ENCODE measurements at regions not wholly inside any gene's neighbourhood (a gene's known extent, or its start where the extent isn't known, plus 50 kb on each side); places are given as distances from the start of the nearest gene placed in this dataset.

GRCh38 chr12:73372856-73373255, 1100.7 kb downstream of the TRHDE start:
- Mint-ChIP-seq H3K36me3 (no peaks in the 10 kb centered on the region), H3K9me3 (peaks cover 0 to 7% (median 4%) of the 10 kb centered on the region in 7 donors), H3K27me3 (no peaks in the 10 kb centered on the region), H3K4me1 (no peaks in the 10 kb centered on the region), H3K27ac (no peak overlapping the region), H3K4me3 (no peak overlapping the region)
- DNase-seq = no peak
- no peak for ATAC-seq (ENCODE audit: low read depth in 2 of 2)

GRCh38 chr12:73374360-73374759, 1102.2 kb downstream of the TRHDE start:
- Mint-ChIP-seq H3K4me1 (no peaks in the 10 kb centered on the region), H3K4me3 (no peak overlapping the region), H3K27ac (no peak overlapping the region), H3K36me3 (no peaks in the 10 kb centered on the region), H3K27me3 (no peaks in the 10 kb centered on the region), H3K9me3 (peaks cover 0 to 10% (median 4%) of the 10 kb centered on the region in 7 donors)
- no peak for DNase-seq
- no peak for ATAC-seq (ENCODE audit: low read depth in 2 of 2)

- H3K4me3 Mint-ChIP-seq = no peak overlapping the region
- H3K27me3 Mint-ChIP-seq = no peaks in the 10 kb centered on the region
These were observed 1111.5 kb downstream of the TRHDE start for GRCh38 chr12:73383584-73384222.

GRCh38 chr12:73384592-73384991, 1112.4 kb downstream of the TRHDE start:
- no peak for DNase-seq
- ATAC-seq (ENCODE audit: low read depth in 2 of 2) = no peak
- Mint-ChIP-seq H3K4me1 (no peaks in the 10 kb centered on the region), H3K4me3 (no peak overlapping the region), H3K36me3 (no peaks in the 10 kb centered on the region), H3K9me3 (peaks cover 0 to 18% (median 3%) of the 10 kb centered on the region in 7 donors), H3K27ac (no peak overlapping the region), H3K27me3 (no peaks in the 10 kb centered on the region)

More at GRCh38 chr12:73383584-73384222, 1111.5 kb downstream of the TRHDE start:
- Mint-ChIP-seq H3K36me3 (no peaks in the 10 kb centered on the region), H3K9me3 (peaks cover 0 to 20% (median 3%) of the 10 kb centered on the region in 7 donors), H3K4me1 (no peaks in the 10 kb centered on the region), H3K27ac (no peak overlapping the region)
- no peak for DNase-seq
- ATAC-seq (ENCODE audit: low read depth in 2 of 2) = no peak

GRCh38 chr12:73390261-73390660, 1118.1 kb downstream of the TRHDE start:
- Mint-ChIP-seq H3K27ac (peak overlapping the region in 1 of 6 donors; percentile 34), H3K4me3 (no peak overlapping the region), H3K36me3 (no peaks in the 10 kb centered on the region), H3K9me3 (peaks cover 0 to 10% (median 4%) of the 10 kb centered on the region in 7 donors), H3K27me3 (no peaks in the 10 kb centered on the region), H3K4me1 (no peaks in the 10 kb centered on the region)
- ATAC-seq (ENCODE audit: low read depth in 2 of 2) = no peak
- no peak for DNase-seq

- H3K4me1 Mint-ChIP-seq = no peaks in the 10 kb centered on the region
- no peaks in the 10 kb centered on the region for H3K36me3 Mint-ChIP-seq
- no peaks in the 10 kb centered on the region for H3K27me3 Mint-ChIP-seq
- H3K27ac Mint-ChIP-seq = no peak overlapping the region
- DNase-seq = no peak
- H3K9me3 Mint-ChIP-seq = peaks cover 6 to 49% (median 19%) of the 10 kb centered on the region in 7 donors
- no peak overlapping the region for H3K4me3 Mint-ChIP-seq
- ATAC-seq (ENCODE audit: low read depth in 2 of 2) = no peak
These were observed 1124.6 kb upstream of the ATXN7L3B start for GRCh38 chr12:73413051-73413450.

- Mint-ChIP-seq H3K36me3 (no peaks in the 10 kb centered on the region), H3K4me3 (no peak overlapping the region), H3K9me3 (peaks cover 6 to 43% (median 18%) of the 10 kb centered on the region in 7 donors), H3K27ac (no peak overlapping the region), H3K4me1 (no peaks in the 10 kb centered on the region), H3K27me3 (no peaks in the 10 kb centered on the region)
- DNase-seq (no peak), ATAC-seq (ENCODE audit: low read depth in 2 of 2) (no peak)
These were observed 1123.7 kb upstream of the ATXN7L3B start for GRCh38 chr12:73413974-73414373.

GRCh38 chr12:73414926-73415325, 1122.7 kb upstream of the ATXN7L3B start:
- DNase-seq = no peak
- no peak for ATAC-seq (ENCODE audit: low read depth in 2 of 2)
- peaks cover 6 to 43% (median 18%) of the 10 kb centered on the region in 7 donors for H3K9me3 Mint-ChIP-seq
- H3K36me3 Mint-ChIP-seq = no peaks in the 10 kb centered on the region
- no peak overlapping the region for H3K27ac Mint-ChIP-seq
- H3K4me3 Mint-ChIP-seq = no peak overlapping the region
- H3K4me1 Mint-ChIP-seq = no peaks in the 10 kb centered on the region
- no peaks in the 10 kb centered on the region for H3K27me3 Mint-ChIP-seq

- Mint-ChIP-seq H3K4me3 (no peak overlapping the region), H3K27me3 (no peaks in the 10 kb centered on the region), H3K9me3 (peaks cover 5 to 23% (median 10%) of the 10 kb centered on the region in 7 donors), H3K36me3 (peaks cover 0 to under 1% of the 10 kb centered on the region in 2 donors), H3K27ac (no peak overlapping the region), H3K4me1 (peaks cover 0 to 2% (median 0%) of the 10 kb centered on the region in 3 donors)
- ATAC-seq (ENCODE audit: low read depth in 2 of 2) (no peak), DNase-seq (no peak)
These were observed 1119.1 kb upstream of the ATXN7L3B start for GRCh38 chr12:73418541-73418940.

GRCh38 chr12:73421832-73422231, 1115.8 kb upstream of the ATXN7L3B start:
- no peak for ATAC-seq (ENCODE audit: low read depth in 2 of 2)
- H3K4me3 Mint-ChIP-seq = no peak overlapping the region
- peaks cover 4 to 18% (median 9%) of the 10 kb centered on the region in 7 donors for H3K9me3 Mint-ChIP-seq
- DNase-seq = no peak
- H3K4me1 Mint-ChIP-seq = peaks cover 0 to 2% (median 0%) of the 10 kb centered on the region in 3 donors
- no peak overlapping the region for H3K27ac Mint-ChIP-seq
- H3K36me3 Mint-ChIP-seq = peaks cover 4 to 7% of the 10 kb centered on the region in 2 donors
- H3K27me3 Mint-ChIP-seq = no peaks in the 10 kb centered on the region

GRCh38 chr12:73424484-73424883, 1113.2 kb upstream of the ATXN7L3B start:
- Mint-ChIP-seq H3K9me3 (peaks cover 4 to 18% (median 8%) of the 10 kb centered on the region in 7 donors), H3K4me1 (peaks cover 0 to 2% (median 0%) of the 10 kb centered on the region in 3 donors), H3K27ac (no peak overlapping the region), H3K27me3 (no peaks in the 10 kb centered on the region), H3K4me3 (no peak overlapping the region), H3K36me3 (peaks cover 4 to 7% of the 10 kb centered on the region in 2 donors)
- ATAC-seq (ENCODE audit: low read depth in 2 of 2) = no peak
- no peak for DNase-seq

GRCh38 chr12:73445658-73446324, 1091.8 kb upstream of the ATXN7L3B start:
- Mint-ChIP-seq H3K27ac (peak overlapping the region; percentile 6 to 66 (median 18)), H3K4me3 (peak overlapping the region in 7 of 8 donors; percentile 14 to 67 (median 39)), H3K36me3 (no peaks in the 10 kb centered on the region), H3K4me1 (peaks cover 15 to 28% (median 22%) of the 10 kb centered on the region in 3 donors), H3K9me3 (peaks cover 0 to 6% (median 0%) of the 10 kb centered on the region in 7 donors), H3K27me3 (no peaks in the 10 kb centered on the region)
- peak; percentile 85 to 89 for ATAC-seq (ENCODE audit: low read depth in 2 of 2)
- DNase-seq = peak; percentile 25

- peaks cover 11 to 16% (median 12%) of the 10 kb centered on the region in 3 donors for H3K4me1 Mint-ChIP-seq
- H3K9me3 Mint-ChIP-seq = peaks cover 0 to 5% (median 0%) of the 10 kb centered on the region in 7 donors
- H3K4me3 Mint-ChIP-seq = peak overlapping the region in 2 of 8 donors; percentile 30
- no peaks in the 10 kb centered on the region for H3K27me3 Mint-ChIP-seq
- ATAC-seq (ENCODE audit: low read depth in 2 of 2) (peak; percentile 12 to 37), DNase-seq (no peak)
- no peaks in the 10 kb centered on the region for H3K36me3 Mint-ChIP-seq
- H3K27ac Mint-ChIP-seq = peak overlapping the region in 1 of 6 donors; percentile 40
These were observed 1084.8 kb upstream of the ATXN7L3B start for GRCh38 chr12:73452672-73453469.
